NCI-H1105 treated with DMSO at 0.1 percent for 48 hours (cell line): ENCODE measurements at regions not wholly inside any gene's neighbourhood (a gene's known extent, or its start where the extent isn't known, plus 50 kb on each side); places are given as distances from the start of the nearest gene placed in this dataset.

Experiments
- DNase-seq: peaks from one replicate; lab custom pipeline; 2025; lab: John Stamatoyannopoulos, UW

GRCh38 chr2:76450024-76450475 lies 739.3 kb upstream of the GCFC2 start:
- no peak for DNase-seq

GRCh38 chr2:76448956-76449355 lies 738.2 kb upstream of the GCFC2 start:
- DNase-seq: no peak

- no peak for DNase-seq
These were observed 736.6 kb upstream of the GCFC2 start for GRCh38 chr2:76447294-76447693.

- no peak for DNase-seq
These were observed 736.2 kb upstream of the GCFC2 start for GRCh38 chr2:76446872-76447271.

GRCh38 chr2:76445880-76446279 lies 735.2 kb upstream of the GCFC2 start:
- DNase-seq: no peak

GRCh38 chr2:76444732-76445131 lies 734.0 kb upstream of the GCFC2 start:
- DNase-seq: no peak

GRCh38 chr2:76437564-76437963 lies 726.8 kb upstream of the GCFC2 start:
- no peak for DNase-seq

GRCh38 chr2:76429374-76429773 lies 718.7 kb upstream of the GCFC2 start:
- DNase-seq: no peak

- no peak for DNase-seq
These were observed 716.7 kb upstream of the GCFC2 start for GRCh38 chr2:76427452-76427851.

GRCh38 chr2:76415821-76416220 lies 705.1 kb upstream of the GCFC2 start:
- no peak for DNase-seq

- DNase-seq: no peak
These were observed 702.7 kb upstream of the GCFC2 start for GRCh38 chr2:76413436-76413835.

- no peak for DNase-seq
These were observed 695.6 kb upstream of the GCFC2 start for GRCh38 chr2:76406134-76406855.

GRCh38 chr2:76393356-76393755 lies 682.6 kb upstream of the GCFC2 start:
- no peak for DNase-seq

- DNase-seq: peak; percentile 94
These were observed 681.0 kb upstream of the GCFC2 start for GRCh38 chr2:76391678-76392077.

- no peak for DNase-seq
These were observed 676.6 kb upstream of the GCFC2 start for GRCh38 chr2:76387294-76387693.

GRCh38 chr2:76385943-76386342 lies 675.2 kb upstream of the GCFC2 start:
- DNase-seq: no peak

- DNase-seq: no peak
These were observed 670.9 kb upstream of the GCFC2 start for GRCh38 chr2:76381624-76382023.

- DNase-seq: no peak
These were observed 667.4 kb upstream of the GCFC2 start for GRCh38 chr2:76378140-76378539.

GRCh38 chr2:76341439-76341838 lies 630.7 kb upstream of the GCFC2 start:
- no peak for DNase-seq

- DNase-seq: no peak
These were observed 622.2 kb upstream of the GCFC2 start for GRCh38 chr2:76332871-76333270.

GRCh38 chr2:76330865-76331264 lies 620.1 kb upstream of the GCFC2 start:
- DNase-seq: no peak

GRCh38 chr2:76326636-76327035 lies 615.9 kb upstream of the GCFC2 start:
- DNase-seq: no peak

- no peak for DNase-seq
These were observed 612.7 kb upstream of the GCFC2 start for GRCh38 chr2:76323381-76323780.

GRCh38 chr2:76320716-76321115 lies 610.0 kb upstream of the GCFC2 start:
- no peak for DNase-seq
